GM12892 (cell line): ENCODE measurements at regions not wholly inside any gene's neighbourhood (a gene's known extent, or its start where the extent isn't known, plus 50 kb on each side); places are given as distances from the start of the nearest gene placed in this dataset.

Source experiments
- DNase-seq: peaks from one replicate; pipeline ENCODE4 v3.0.0; 2011; ENCODE audit not compliant: insufficient read length
- FAIRE-seq: peaks from 2 replicates; lab custom pipeline; 2011; peaks lifted over from hg19 to GRCh38; lab: Jason Lieb, UNC
- POLR2A ChIP-seq: IDR thresholded peaks from 2 replicates; pipeline ENCODE4 v1.6.1; 2011; ENCODE audit warnings: low read depth, low read length, control low read depth
- POLR2AphosphoS5 ChIP-seq: IDR thresholded peaks from 2 replicates; pipeline ENCODE4 v1.6.1; 2011; ENCODE audit warnings: low read depth, low read length, control low read depth
- TAF1 ChIP-seq: IDR thresholded peaks from 2 replicates; pipeline ENCODE4 v1.6.1; 2011; ENCODE audit warnings: low read depth, mild to moderate bottlenecking, control low read depth, low read length, borderline replicate concordance

DNA sequence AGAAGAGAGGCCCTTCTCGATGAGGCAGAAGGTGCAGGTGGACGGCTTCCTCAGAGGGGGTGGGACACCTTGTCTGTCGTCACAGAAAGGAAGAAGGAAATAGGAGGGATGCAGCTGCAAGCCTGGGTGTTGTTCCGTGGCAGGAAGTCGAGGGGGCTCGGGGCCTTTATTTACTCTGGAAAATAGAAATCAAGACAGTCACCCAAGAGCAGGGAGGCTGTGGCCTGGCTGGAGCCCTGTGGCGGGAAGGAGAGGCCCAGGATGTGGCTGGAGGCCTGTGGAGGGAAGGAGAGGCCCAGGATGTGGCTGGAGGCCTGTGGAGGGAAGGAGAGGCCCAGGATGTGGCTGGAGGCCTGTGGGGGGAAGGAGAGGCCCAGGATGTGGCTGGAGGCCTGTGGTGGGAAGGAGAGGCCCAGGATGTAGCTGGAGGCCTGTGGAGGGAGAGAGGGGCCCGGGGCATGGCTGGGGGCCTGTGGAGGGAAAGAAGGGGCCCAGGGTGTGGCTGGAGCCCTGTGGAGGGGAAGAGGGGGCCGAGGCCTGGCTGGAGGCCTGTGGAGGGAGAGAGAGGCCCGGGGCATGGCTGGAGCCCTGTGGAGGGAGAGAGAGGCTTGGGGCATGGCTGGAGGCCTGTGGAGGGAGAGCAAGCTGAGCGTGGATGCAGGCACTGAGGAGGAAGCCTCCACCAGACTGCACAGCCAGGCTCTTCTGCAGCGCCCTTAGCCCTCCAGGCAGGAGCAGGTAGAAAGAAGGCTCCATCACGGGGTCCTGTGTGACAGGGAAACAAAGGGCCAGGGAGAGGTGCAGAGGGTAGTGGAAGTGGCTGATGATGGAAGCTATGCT, 97.3 kb upstream of the SFMBT2 start:
- TF ChIP-seq TAF1 (no peak), POLR2A (no peak), POLR2AphosphoS5 (no peak)
- no peak for DNase-seq
- FAIRE-seq = no peak

- FAIRE-seq = no peak
Measured at GRCh38 chr10:7506571-7506970, 95.7 kb upstream of the SFMBT2 start.

DNA sequence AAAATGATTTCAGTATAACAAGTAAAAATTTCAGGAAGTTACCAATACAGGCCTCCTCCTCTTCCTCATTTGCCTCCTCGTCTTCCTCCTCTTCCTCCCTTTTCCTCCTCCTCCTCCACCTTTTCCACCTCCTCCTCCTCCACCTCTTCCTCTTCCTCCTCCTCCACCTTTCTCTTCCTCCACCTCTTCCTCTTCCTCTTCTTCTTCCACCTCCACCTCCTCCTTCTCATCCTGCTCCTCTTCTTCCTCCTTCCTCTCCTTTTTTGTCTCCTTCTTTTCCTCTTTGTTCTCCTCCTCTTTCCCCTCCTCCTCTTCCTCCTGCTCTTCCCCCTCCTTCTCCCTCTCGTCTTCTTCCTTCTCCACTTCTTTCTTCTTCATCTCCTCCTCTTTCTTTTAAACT, 94.4 kb upstream of the SFMBT2 start:
- no peak for TF ChIP-seq TAF1
- TF ChIP-seq POLR2AphosphoS5 = no peak
- no peak for TF ChIP-seq POLR2A
- DNase-seq (no peak), FAIRE-seq (no peak)

More at GRCh38 chr10:7506571-7506970, 95.7 kb upstream of the SFMBT2 start:
- no peak for TF ChIP-seq POLR2A
- TF ChIP-seq TAF1 = no peak
- no peak for DNase-seq

GRCh38 chr10:7503190-7503589, 92.4 kb upstream of the SFMBT2 start:
- DNase-seq (no peak), FAIRE-seq (no peak)
- TF ChIP-seq POLR2A = no peak
- TF ChIP-seq POLR2AphosphoS5 = no peak
- TF ChIP-seq TAF1 = no peak

DNA sequence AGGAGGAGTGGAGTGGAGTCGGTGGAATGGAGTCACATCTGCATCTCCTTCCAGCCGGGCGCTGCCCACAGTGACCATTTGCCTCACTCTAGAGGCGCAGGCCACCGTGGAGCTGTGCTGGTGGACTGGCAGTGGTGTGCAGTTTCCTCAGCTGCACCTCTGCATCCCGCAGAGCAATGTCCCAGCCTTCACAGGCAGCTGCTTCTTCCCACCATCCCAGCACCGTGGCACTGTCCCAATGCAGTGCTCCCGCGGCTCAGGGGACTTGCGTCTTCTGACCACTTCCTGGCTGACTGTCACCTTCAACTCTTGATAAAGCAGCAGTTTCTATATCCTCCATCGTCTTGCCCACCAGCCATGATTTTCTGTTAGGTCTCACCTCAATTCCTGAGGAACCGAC, 90.3 kb upstream of the SFMBT2 start:
- no peak for FAIRE-seq
- TF ChIP-seq POLR2AphosphoS5 (no peak), POLR2A (no peak), TAF1 (no peak)
- DNase-seq = no peak

DNA sequence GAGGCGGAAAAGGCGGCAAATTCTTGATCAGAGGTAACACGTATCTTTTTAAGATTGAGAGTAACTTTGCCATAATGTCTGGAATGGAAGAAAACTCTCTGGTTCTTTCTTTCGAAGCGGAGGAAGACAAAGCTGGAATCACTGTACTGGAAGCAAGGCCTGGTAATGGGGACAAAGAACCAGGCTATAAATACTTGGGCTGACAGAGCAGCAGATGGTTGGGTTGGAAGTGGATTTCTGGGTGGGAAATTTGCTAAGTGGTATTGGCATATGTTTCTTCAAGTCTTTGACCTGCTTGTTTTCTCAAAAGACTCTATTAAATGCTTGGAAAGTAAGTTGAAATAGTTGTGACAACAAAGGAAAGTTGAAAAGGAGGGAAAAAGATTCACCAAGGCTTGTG, 87.3 kb upstream of the SFMBT2 start:
- TF ChIP-seq POLR2A = no peak
- no peak for DNase-seq
- FAIRE-seq = no peak

- no peak for FAIRE-seq
- DNase-seq = no peak
- TF ChIP-seq TAF1 (no peak), POLR2A (no peak), POLR2AphosphoS5 (no peak)
Measured at GRCh38 chr10:7493996-7494395, 83.2 kb upstream of the SFMBT2 start.

- FAIRE-seq (no peak), DNase-seq (no peak)
- no peak for TF ChIP-seq POLR2A
- TF ChIP-seq POLR2AphosphoS5 = no peak
- TF ChIP-seq TAF1 = no peak
Measured at GRCh38 chr10:7492660-7493046, 81.8 kb upstream of the SFMBT2 start.

DNA sequence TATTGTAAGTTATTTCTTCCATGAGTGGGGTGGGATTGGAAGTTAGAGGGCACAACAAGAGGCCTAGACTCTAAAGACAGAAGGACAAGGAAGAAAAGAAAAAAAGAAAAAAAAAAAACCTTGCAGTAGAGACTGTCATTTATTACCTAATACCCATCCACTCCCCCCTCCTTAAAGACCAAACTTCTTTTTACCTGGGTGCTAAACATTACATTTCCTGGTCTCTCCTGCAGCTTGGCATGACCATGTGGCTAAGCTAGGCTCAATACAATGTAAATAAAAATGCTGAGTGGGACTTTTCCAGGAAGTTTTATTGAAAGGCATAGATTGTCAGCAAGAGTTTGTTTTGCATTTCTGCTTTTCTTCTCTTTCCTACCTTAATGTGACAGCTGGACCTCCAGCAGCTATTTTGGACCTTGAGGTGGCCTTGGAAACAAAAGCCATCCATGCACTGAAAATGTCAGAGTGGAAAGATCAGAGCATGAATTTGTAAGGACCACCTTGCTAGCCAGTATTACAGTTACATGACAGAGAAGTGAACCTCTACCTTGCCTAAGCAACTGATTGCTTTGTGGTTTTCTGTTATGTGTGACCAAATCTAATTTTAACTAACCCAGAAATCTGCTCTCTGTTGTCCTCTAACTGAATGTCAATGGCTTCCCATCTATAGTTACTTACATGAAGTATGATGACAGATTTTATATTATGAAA, 81.3 kb upstream of the SFMBT2 start:
- FAIRE-seq (peak; percentile 82), DNase-seq (no peak)
- TF ChIP-seq POLR2A = no peak
- no peak for TF ChIP-seq POLR2AphosphoS5
- no peak for TF ChIP-seq TAF1

DNA sequence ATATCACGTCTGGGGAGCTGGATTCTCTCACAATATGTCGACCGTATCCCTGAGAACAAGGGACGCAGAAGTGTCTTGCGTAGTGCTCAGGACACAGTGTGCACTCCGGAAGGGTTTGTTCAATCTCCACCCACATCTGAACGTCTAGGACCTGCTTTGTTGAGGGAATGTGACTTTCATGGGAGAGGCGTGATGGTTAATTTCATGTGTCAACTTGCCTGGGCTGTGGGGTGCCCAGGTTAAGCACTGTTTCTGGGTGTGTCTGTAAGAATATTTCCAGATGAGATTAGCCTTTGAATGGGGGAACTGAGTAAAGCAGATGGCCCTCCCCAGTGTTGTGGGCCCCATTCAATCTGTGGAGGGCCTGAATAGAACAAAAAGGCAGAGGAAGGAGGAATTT, 80.4 kb upstream of the SFMBT2 start:
- DNase-seq = no peak
- FAIRE-seq = peak; percentile 36
- TF ChIP-seq POLR2A (no peak), POLR2AphosphoS5 (no peak), TAF1 (no peak)

DNA sequence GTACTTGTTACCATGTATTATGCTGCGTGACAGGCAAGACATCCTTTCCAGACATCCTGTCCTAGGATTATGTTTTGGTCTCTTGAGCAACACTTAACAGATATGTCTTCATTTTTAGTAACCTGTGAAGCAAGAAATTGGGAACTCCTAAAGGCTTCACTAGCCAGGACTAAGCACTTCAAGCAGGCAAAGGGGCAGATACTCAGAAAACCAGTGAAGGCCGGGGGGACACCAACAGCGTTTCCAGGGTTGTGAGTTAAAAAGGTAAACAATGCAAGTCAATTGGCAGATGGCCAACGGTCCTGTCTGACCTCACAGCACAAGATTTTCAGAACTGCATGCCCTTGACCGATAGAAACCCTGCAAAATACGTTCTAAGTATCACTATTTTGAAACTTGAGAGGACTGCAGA, 77.6 kb upstream of the SFMBT2 start:
- FAIRE-seq (peak; percentile 50), DNase-seq (no peak)
- TF ChIP-seq POLR2A (no peak), TAF1 (no peak), POLR2AphosphoS5 (no peak)

GRCh38 chr10:7487528-7487927, 76.7 kb upstream of the SFMBT2 start:
- TF ChIP-seq POLR2A (no peak), POLR2AphosphoS5 (no peak), TAF1 (no peak)
- DNase-seq (no peak), FAIRE-seq (peak; percentile 17)
